IPS-NIHi7 (cell line): ENCODE measurements at regions not wholly inside any gene's neighbourhood (a gene's known extent, or its start where the extent isn't known, plus 50 kb on each side); places are given as distances from the start of the nearest gene placed in this dataset.
"Not testable (repeated sequence)": the region's sequence is repeated elsewhere in the genome, so short reads cannot be mapped to it uniquely, and the experiment has no call there.

Experiments used
- DNase-seq: peaks from one replicate; pipeline ENCODE4 v3.0.0; 2012; ENCODE audit warnings: mixed read lengths; ENCODE audit errors: extremely low spot score

DNA sequence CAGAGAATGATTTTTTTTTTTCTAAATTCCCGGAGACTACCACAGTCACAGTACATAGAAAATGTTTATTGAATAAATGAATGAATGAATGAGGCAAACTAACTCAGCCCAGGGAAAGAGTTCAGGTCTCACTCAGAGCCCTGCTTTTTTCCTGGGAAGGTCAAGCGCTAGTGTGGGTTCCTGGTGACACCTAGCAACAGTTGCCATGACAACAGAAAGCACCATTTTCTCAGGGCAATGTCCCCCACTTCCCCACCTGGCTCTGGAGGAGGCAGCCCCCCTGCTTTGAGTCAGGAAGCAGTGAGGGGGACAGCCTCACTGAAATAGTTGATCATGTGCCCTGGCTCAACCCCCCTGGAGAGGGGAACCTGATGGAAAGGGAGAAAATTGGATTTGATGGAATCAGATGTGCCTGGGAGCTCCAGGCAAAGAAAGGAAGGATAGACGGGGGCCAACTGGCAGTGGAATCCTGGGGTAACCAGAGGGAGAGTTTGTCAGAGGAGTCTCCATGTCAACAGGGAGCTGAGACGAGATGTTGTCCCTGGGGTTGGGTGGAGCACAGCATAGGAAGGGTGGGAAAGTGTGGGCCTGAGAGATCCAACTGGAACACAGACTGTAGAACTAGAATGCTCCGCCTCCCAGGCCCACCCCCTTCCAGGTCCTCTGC, 242.2 kb upstream of the CCL2 start:
- no peak for DNase-seq

DNA sequence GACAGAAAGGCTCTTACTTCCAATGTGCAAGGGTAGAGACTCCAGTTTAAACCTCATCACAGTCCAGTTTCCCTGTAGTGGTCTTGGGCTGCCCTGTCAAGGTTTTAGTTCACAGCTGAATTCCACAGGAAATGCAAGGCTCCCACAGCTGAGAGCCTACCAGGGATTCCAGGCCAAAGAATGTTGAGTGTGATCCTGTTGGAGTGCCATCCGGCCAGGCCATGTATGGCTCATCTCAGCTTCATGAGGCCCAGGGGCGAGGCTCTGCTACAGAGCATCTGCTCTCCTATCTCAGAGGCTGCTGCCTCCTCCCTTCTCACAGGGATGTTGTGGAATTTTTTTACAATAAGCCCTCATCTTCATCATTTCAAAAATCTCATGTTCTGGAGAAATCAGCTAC, 239.8 kb upstream of the CCL2 start:
- DNase-seq: no peak

DNA sequence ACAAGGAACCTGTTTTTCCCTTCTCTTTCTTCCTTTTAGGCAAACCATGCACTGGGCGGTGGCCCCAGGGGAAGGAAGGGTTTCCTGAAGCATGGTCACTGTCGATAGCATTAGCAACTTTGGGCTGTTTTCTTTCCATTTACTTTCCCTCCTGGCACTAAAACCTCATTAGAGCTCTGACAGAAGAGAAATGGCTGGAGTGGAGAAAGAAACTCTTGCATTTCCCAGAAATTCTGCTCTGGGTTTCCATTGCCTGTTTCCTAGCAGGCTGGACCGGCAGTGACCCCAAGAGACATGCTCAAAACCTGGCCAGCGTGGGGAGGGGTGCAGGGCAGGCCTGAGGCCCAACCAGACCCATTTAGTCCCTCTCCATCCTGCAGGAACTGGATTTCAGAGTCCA, 230.7 kb upstream of the CCL2 start:
- no peak for DNase-seq

DNA sequence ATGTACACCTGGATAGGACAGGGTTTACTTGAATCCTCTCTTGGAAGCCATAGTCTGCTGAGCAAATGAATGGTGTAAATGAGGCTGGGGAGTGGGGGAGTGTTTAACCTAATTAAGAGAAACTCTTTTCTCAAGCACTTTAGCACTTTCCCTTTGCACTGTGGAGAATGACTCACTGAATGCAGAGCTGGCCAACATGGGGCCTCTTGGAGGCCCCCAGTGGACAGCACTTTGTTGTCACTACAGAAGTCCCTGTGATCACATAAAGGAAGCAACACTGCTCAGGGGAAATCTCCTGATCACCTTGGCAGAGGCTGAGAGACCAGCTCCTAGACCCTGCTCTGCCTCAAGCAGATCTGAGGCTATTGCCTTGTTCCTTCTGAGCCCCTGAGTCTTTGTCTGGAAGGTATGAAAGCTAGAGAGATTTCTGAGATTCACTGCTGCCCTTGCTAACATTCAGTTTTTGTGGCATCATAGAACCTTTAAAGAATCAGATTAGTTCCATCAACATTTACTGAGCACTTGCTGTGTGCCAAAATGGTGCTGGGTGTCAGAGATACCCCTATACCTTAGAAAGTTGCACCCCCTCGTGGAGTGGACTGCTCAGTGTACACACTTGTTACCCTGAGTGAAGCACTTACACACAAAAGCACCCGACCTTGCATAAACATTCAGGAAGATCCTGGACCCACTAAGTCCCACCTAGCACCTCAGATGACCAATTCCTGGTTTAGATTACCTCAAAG, 230.1 kb upstream of the CCL2 start:
- DNase-seq: peak; percentile 22

DNA sequence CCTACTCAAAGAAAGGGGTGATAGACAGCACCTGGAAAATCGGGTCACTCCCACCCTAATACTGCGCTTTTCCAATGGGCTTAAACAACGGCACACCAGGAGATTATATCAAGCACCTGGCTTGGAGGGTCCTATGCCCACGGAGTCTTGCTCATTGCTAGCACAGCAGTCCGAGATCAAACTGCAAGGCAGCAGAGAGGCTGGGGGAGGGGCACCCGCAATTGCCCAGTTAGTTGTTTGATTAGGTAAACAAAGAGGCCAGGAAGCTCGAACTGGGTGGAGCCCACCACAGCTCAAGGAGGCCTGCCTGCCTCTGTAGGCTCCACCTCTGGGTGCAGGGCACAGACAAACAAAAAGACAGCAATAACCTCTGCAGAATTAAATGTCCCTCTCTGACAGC, 224.5 kb upstream of the CCL2 start:
- not testable (repeated sequence) for DNase-seq

DNA sequence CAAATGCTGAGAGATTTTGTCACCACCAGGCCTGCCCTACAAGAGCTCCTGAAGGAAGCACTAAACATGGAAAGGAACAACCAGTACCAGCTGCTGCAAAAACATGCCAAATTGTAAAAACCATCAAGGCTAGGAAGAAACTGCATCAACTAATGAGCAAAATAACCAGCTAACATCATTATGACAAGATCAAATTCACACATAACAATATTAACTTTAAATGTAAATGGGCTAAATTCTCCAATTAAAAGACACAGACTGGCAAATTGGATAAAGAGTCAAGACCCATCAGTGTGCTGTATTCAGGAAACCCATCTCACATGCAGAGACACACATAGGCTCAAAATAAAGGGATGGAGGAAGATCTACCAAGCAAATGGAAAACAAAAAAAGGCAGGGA, 222.8 kb upstream of the CCL2 start:
- not testable (repeated sequence) for DNase-seq

DNA sequence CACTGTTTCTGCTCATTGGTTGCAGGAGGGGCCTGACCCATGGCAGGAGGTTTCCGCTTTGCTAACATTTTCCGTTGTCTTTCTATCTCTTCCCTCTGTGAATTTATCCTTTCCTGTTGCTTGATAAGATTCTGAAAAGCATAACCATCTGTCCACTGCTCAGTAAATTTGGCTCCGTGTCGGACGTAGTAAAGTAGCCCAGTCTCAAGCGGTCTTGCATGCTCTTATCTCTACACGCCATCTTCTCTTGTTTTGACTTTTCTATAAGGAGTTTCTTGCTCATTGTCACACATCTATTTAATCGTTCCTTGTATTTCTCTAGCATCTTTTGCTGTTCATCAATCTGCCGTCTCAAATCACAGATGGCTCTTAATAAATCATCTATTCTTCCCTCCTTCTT, 216.3 kb upstream of the CCL2 start:
- not testable (repeated sequence) for DNase-seq

DNA sequence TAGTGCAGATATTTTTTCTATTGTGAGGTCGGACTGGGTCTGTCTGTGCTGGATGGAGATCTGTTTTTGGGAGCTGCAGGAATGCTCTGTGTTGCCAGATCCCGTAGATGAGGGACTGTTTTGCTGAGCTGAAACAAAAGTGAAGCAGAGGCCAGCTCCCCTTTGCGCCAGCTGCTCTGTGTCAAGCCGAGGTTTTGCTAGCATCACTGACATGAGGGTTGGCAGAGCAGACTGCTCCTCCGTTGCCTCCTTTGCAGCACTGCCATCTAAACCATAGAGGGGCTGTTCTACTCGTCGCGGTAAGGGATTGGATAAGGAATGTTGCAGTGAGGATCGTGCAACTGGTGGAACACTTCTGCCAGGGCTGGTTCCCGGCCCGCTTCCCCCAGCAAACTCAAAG, 215.9 kb upstream of the CCL2 start:
- DNase-seq: not testable (repeated sequence)

DNA sequence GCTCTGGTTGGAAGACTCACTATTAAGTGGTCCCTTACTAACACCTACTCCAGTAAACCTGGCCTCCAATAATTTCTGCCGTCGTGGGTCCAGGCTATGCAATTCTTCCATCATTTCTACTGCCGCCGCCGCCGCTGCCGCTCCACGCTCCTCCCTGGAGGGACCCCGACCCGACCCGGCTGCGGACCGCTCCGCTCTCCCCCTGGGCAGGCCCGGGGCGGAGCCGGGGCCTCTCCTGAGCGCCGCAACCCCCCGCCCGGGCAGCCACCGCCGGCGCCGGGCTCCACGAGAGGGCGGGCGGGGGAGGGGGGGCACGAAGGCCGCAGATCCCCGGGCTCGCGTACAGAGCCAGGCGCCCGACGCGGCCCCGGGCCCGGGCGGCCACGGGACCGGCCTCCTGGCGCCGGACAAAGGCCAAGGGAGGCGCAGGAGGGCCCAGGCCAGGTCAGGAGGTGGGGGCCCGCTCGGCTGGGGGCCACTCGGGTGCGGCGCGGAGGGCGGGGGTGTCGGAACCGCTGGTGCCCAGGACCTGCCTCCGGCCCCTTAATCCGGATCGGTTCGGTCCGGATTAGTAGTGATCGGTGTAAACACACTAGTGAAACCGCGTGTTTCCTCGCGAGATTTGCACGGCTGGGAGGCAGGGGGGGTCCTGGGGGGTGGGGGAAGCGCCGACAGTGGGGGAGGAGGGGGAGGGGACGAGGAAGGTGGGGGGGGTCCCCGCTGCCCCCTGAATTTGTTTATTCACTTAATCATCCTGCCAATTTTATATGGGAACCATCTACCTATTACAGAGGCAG, 215.1 kb upstream of the CCL2 start:
- DNase-seq: not testable (repeated sequence)

DNA sequence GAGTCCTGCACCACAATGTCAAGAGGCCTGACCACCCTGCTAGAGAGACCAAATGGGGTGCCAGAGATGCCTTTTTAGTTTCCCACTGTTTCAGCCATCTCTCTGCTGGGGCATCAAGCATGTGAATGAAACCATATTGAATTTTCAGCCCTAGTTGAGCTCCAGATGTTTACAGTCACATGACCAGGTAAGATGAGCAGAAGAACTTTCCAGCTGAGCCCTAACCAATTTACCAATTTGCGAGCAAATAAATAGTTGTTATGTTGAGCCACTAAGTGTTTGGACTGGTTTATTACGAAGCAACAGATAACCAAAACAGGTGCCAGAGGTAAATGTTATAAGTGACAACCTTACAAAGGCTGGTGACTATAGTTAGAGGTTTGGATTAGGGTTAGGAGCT, 209.1 kb upstream of the CCL2 start:
- DNase-seq: no peak

DNA sequence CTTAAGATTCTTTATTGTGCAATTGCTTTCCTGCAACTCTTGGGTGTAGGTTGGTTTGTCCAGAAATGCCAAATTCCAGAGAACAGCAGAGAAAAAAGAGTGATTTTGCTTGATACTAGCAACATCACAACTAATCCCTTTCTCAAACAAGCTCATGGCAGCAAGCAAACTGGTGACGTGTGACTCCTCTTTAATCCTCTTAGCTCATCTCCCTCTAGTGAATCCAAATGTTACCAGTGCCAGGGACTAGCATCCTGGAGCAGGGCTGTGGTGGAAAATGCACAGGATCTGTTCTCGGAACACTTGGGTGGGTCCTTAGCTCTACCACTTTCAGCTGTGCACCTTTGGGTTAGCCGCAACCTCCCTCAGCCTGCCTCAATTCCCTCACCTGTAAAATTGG, 204.0 kb upstream of the CCL2 start:
- no peak for DNase-seq

DNA sequence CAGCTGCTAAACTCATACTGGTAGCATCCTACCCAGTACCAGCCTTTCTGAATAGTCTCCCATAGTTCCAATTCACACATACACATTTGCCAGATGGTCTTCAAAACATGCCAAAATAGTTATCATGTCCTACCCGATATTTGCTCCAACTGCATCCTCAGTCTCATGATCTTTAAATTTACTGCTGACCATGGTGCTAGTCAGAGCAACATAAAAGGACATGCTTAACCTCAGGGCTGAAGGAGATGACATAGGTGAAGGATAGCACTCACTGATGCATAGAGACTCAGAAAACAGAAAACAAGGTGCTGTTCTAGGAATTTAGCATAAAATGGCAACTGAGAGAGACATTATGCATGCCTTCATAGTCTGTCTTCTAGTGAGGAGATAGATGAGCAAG, 200.6 kb upstream of the CCL2 start:
- no peak for DNase-seq

DNA sequence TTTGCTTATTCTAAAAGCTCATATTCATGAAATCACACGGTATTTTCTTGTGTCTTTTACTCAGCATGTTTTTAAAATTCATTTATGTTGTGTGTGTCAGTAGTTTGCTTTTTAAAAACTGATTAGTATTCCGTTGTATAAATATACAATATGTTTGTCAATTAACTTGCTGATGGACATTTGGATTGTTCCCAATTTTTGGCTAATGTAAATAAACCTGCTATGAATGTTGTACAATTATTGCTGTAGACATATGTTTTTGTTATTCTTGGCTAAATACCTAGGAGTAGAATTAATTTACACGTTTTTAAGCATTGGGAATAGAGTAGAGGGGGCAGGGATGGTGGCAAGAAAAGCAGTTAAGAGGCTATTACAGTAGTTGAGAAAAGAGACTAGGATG, 199.5 kb upstream of the CCL2 start:
- DNase-seq: no peak

DNA sequence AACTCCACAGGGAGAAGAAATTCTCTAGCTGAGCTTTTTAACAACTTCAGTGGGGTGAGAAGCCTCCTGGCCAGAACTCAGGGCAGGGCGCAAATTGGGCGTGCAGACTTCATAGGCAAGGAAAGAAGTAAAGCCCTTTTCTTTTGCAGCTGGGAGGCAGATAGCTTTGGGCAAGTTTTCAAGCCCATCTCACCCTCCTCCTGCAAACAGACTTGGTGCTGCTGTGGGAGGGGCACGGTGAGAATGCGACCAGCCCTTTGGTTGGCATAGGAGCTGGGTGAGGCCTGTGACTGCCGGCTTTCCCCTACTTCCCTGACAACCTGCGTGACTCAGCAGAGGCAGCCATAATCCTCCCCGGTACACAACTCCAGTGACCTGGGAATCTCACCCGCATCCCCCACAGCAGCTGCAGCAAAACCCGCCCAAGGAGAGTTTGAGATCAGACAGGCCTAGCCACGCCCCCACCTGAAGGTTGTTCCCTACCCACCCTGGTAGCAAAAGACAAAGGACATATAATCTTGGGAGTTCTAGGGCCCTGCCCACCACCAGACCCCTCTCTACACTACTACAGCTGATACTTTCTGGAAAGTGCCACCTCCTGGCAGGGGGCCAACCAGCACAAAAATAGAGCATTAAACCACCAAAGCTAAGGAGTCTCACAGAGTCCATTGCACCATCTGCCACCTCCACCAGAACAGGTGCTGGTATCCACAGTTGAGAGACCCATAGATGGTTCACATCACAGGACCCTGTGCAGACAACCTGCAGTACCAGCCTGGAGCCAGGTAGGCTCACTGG, 195.5 kb upstream of the CCL2 start:
- DNase-seq: no peak

DNA sequence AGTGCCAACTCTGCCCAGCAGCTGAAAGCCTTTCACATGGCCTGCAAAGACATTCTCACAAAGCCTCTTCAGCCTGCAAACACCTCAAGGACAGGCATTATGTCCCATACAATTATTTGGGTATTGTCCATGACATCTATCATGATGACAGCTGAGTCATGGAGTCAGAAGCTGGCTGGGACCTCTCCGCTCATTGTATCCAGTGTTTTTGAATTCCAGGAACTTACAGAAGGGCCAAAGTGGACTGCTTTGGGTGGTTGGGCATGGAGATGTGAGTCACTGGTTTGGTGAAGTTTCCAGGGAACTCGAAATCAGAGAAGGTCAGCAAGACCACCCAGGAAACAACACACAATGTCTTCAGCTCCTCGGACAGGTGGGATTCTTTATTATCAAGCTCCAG, 188.6 kb upstream of the CCL2 start:
- no peak for DNase-seq

DNA sequence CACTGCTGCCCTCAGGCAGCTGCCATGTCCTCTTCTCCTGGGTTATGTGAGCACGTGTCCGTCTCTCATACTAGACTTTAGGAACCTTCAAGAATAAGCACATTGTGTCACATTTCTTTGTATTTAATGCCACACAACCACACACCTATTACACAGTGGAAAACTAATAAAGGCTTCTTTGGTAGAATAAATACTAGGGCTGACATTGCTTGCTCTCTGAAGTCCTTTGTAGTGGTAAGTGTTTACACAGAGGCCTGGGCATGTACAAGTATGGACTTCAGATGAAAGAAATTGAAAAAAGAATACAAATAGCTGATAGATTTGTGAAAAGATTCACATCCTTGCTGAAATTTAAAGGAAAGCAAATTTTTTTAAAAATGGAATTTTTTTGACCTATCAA, 188.1 kb upstream of the CCL2 start:
- no peak for DNase-seq

DNA sequence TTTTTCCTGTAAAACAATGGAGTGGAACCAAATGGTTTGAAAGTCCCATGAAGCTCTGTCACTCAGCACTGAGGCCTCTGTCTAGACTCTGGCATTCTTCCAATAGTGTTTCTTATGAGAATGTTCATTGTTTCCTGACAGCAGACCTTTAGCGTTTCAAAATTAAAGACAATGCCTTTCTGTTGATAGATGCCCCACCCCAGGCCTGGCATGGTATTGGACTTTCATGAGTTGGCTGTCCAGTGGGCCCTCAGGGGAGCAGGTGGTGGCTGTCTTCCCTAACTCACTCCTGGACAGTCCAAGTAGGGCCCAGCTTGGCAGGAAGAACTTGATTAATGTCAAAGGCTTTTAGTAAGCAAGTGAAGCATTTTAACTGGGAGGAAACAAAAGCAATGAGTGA, 186.5 kb upstream of the CCL2 start:
- no peak for DNase-seq

DNA sequence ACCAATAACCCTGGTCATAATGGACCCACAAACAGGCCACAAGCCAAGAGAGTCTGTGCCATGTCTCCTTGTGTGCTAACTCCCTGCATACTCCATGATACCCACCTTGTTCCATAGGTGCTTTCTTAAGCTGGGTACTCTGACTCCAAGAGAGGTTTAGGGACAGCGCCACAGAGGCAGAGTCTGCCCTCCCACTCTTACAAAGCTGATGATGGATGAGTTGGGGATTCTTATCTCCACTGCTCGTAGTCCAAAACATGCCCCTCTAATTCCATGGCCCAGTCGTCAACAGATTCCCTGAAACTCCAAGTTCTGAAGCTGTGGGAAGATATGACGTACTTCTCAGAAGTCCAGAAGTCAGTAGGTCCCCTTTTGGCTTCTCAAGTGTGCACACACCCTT, 184.4 kb upstream of the CCL2 start:
- DNase-seq: no peak

DNA sequence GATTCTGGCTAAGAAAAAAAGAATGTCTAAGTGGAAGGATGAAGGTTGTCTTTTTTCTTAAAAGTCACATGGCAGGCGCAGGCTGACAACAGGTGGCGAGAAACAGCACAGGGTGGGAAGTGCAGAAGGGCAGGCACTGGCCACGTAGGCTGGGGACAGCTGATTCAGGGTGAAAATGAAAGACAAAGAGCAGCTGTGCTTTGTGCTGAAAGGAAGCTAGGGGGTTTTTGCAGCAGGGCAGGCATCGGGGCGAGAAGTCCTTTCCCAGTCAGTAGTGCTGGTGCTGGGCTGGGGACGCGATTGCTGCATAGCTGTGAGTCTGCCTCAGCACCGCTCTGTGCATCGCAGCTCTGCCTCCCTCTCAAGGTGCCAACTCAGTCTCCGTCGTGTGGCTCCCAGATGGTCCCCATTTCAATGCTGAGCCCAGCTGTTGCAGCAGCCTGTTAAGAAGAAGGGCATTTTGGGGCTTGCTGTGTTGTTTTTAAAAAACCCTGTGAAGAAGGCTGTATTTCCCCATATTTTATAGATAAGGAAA, 183.1 kb upstream of the CCL2 start:
- DNase-seq: peak; percentile 22

DNA sequence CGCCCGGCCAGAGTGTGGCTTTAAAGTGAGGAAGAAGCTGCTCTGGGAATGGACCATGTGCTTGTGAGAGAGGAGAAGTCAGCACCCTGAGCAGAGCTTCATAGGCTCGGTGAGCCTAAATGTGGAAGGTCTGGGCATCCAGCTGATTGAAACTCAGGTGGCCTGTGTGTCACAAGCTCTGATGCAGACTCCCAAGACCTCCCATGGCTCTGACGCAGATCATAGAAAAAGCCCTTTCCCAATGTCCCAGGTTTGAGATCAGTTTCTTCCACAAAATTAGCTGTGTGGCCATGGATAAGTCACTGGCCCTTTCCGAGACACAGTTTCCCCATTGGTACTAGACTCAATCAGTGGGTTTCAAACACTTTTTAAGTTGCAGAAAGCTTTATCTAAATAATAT, 180.0 kb upstream of the CCL2 start:
- DNase-seq: no peak

DNA sequence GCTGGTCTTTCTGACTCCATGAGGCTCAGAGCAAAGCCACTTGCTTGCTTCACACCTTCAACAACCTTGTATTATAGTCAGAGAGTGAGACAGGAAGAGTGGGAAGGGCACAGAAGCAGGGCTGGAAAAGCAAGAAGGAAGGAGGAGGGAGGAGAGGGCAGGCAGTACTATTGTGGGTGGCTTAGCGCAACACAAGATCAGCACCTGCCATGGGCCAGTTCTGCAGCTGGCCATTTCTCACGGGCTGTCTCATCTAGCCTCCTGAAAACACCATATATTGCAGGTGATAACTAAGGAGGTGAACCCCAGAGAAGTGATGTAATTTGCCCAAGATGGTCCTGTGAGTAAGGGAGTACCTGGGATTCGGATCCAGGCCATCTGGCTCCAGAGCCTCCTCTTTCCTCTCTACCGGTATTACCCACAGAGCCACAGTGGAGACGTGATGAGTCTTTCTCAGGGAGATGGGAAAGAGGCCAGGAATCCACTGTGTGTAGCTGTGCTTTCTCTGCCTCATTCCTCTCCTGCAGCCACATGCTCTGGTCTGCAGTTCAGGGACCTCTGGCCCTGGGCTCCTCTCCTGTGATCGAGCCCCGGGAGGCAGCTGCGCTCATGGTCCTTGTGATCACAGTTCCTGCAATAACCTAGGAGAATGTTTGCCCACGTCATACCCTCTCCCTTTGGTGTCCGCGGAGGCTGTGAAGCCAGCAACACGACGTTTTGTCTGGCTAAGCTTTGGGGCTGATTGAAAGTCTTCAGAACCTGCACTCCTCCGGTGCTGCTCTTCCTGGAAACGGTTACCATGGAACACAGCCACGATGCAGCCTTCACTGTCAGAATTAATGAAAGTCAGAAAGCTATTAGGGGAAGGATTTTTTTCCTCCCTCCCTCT, 178.1 kb upstream of the CCL2 start:
- DNase-seq: no peak
